Activated naive CD4-positive, alpha-beta T cell (primary cell): ENCODE measurements at regions not wholly inside any gene's neighbourhood (a gene's known extent, or its start where the extent isn't known, plus 50 kb on each side); places are given as distances from the start of the nearest gene placed in this dataset.

Source experiments
- DNase-seq, 4 experiments: peaks; one replicate each; lab custom pipeline; 2025; lab: John Stamatoyannopoulos, UW

DNA sequence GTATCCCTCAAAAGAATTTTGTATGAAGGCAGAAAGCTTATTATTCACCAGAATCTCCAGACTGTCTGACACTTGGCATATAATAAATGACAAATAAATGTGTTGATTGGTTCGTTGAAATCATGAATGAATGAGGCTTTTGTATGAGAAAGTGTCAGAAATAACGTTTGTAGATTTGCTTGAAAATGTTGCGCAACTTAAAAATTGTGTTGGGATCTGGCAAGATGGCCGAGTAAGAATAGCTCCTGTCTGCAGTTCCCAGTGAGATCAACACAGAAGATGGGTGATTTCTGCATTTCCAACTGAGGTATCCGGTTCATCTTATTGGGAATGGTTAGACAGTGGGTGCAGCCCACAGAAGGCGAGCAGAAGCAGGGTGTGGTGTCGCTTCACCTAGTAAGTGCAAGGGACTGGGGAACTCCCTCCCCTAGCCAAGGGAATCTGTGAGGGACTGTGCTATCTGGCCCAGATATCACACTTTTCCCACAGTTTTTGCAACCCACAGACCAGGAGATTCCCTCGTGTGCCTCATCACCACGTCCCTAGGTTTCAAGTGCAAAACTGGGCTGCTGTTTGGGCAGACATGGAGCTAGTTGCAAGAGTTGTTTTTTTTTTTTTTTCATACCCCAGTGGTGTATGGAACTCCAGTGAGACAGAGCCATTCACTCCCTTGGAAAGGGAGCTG, 759.0 kb downstream of the LTN1 start:
- DNase-seq: no peak

DNA sequence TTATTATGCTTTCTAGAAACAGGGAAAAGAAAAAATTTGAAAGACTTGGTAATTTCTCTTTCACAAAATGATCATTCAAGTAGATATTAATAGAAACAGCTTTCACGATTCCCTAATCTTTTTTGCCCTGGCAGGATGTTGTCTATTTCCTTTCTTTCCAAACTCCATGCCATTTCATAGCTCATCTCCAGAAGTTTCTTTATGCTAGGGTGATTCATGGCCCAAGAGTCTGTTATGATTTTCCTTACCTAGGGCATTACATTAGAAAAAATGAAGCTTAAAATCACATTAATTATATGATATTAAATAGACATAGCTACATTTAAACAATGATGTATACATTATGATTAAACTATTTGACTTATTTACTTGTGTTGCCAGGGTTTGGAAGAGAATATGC, 762.1 kb downstream of the LTN1 start:
- no peak for DNase-seq

DNA sequence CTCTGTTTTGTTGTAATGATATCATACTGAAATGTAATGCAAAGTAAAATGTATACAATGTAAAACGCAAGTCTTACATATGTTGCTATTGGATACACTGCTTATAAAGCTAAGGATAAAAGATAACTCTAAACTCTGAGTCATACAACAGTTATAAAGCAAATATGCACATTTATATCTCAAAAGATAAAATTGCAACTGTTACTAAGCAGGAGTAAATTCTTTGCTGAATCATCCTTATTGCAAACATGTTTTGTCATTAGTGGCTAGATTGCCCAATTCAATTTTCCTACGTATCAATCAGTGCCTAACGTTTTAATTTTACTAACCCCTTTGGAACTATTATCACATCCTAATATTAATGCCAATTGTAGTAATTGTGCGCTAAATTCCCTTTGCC, 762.9 kb downstream of the LTN1 start:
- DNase-seq: no peak

DNA sequence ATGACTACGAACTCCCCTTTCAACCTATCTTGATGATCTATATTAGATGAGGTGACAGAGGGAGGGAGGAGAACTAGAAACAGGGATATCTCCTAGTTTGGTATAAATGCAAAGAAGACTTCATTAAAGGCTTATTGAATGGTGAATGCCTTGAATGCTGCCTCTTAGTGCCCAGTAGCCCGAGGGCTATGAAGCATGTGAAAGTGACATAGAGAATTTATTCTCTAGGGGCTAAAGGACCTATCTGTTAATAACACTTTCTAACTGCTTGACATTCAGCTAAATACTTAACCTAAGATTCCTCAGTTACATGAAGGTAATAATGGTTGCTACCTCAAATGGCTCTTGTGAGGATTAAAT, 764.1 kb downstream of the LTN1 start:
- no peak for DNase-seq

DNA sequence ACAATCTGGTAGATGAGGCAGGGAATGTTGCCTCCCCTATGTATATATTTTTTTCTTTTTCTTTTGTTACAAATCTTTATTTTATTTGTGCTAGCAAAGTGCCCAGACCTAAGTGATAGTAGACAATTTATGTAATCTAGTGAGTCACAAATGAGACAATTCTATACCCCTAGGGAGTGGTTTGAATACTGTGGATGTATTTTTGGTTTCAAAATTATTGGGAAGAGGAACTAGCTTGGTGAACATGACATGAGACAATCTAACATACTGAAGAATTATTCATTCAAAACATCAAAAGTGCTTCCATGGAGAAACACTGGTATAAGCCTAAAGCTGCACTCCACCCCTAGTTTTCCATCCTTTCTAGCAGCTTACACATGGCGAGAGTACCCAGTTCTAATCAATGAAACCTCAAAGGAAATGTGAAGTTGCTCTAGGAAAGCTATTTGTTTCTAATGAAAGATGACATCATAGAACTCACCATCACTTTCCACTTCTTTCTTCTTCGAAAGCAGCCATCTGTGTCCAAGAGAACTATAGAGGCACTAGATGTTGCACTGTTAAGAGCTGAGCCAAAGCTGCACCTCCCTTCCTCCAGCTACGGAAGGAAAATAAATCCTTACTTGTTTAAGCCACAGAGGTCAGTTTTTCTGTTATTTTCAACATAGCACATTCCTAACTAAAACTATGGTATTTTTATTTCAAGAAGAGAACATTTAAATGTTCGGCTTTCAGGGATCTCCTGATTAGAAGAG, 764.6 kb downstream of the LTN1 start:
- no peak for DNase-seq

DNA sequence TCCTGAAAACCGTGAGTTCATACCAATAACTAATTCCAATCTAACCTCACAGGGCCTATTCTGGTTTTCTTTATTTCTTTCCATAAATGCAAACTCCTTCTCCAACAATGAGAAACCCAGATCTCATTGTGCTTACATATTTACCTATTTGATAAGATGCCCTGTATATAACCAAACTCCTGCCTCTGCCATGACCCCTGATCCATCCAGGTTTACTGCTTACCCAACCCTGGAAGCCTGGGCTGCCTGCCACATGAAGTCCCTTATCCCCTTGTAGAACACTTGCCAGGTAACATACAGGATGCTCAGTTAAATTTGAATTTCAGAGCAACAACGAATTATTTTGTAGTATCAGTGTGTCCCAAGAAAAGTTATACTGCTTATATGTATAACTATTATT, 766.1 kb downstream of the LTN1 start:
- no peak for DNase-seq

DNA sequence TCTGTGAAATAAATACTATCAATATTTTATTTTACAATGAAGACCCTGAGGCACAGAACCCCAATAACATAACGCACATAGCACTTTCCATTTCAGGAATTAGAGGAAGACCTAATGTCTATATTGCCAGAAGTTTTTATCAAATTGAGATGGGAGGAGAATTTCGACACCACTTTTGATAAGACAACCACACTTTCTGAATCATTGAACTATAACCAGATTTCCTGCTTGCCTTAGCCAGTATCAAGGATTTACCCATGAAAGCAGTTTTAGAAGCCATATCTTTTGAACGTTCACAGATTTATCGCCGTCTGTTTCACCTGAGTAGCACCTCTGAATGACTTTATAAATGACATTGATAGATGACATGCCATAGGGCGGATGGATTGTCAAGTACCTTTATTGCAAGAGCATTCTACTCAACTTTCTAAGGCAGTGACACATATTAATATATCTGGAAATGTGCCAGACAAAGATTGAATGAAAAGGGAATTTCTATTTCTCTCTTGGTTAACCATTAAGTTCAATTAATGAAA, 768.4 kb downstream of the LTN1 start:
- DNase-seq: no peak

DNA sequence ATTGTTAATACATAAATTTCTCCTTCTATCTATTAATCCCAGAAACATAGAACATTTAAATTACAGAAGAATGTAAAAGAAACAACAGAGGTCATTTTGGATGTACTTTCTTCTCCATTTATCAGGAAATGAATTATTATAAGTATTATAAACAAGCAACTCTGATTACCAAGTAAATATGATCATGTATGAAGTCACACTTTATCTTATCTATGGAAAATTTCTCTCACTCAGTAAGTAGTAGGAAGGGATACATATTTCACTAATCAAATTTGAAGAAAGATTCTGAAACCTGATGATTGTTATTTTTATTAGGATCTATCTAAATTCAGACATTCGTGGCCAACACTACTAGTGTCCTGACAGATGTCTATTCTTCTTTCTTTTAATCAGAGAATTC, 770.7 kb downstream of the LTN1 start:
- no peak for DNase-seq

DNA sequence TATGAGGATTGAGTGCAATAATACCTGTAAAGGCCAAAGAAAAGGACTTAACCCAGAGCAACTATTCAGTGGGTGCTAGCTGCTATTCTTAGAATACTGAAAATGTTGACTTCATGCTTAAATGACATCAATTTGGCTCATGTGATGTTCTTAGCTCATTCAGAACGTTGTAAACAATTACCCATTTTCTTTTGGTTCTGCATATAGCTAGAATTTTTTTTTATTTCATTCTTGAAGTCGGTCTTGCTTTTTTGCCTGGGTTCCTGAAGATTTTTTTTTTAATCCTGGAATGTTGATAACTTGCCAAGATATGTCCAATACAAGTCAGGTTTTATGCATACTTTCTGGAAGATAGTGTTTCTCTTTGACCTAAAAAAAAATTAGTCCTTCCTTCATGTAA, 772.0 kb downstream of the LTN1 start:
- DNase-seq: no peak

DNA sequence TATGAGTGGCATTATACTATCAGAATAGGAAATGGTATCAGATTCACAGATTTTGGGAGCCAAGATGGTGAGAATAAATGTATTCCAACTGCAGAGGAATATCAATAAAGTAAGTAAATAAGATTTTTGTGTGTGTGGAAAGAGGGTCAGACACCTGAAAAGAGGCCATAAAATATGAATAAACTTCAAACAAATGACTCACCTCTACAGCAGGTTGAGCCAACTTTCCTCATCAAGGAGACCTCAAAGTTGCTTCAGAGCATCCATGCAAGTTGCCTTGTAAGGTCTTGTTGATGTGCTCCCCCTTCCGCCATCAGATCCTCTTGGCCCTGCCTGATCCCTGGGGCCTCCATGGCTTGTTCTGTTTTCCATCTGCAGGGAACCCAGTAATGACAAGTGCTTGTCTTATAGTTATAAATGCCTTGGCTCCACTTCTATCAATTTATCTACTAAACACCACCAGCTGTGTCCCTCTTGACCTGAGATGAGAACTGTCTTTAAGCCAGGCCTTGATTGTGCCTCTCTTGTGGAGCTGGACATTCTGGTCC, 775.6 kb downstream of the LTN1 start:
- DNase-seq: no peak

DNA sequence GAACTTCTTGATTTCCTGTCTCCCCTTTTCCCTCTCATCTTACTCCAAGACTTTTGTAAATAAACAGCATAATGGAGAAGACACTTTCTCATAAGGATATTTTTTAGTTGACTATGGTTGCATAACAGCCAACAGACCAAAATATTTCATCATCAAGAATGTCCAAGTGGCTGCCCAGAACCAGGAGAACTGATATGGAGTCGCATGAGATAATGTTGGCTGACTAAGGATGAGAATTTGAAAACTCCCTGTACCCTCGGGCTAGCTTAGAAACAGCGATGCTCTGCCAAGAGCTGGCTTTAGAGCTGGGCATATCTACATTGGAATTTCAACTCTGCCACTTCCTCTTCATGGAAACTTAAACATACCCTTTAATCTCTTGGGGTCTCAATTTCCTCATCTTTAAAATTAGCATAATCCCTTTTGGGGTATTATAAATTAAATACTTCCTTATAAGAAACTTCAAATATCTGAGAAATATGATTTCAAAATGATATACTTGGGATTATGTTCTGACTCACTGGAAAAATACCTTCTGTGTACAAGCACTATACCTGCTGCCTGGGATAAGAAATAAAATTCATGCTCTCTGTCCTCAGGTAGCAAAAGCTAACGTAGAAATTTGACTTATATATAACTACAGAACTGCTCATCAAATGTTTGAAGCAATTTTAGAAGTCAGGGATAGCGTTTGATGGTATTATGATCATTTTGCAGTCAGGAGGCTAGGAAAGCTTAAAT, 777.3 kb downstream of the LTN1 start:
- no peak for DNase-seq

DNA sequence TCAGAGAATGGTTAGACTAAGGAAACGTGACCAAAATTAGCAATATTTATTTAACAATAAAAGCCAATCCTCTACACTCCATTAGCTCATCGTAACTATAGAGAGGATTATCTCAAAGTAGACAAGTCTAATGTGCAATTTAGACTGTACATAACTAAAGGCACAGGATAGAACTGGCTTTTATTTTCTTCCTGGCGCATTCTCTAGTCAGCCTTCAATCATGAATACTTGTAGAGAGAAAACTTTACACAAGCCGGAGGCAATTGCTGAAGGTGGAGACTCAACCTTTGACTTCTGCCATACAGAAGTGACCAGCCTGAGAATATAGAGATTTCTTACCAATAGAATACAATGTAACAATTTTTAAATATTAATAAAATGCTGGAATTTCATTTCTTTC, 777.9 kb downstream of the LTN1 start:
- no peak for DNase-seq

DNA sequence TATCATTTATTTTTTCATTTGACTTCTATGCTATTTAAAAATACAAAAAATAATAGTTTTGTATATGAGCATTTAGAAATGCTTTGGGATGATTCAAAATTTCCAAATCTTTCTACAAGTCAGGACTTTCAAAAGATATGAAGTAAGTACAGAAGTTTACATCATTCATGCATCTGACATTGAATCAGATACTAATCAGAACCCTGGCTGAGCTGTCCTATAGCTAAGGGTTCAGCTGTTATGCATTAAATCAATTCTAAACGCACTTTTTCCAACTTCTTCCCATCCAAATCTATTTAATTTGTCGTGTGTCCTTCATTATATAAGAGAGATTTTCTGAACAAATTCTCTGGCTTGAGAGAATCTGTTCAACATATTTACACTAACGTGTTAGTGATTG, 779.4 kb downstream of the LTN1 start:
- no peak for DNase-seq

DNA sequence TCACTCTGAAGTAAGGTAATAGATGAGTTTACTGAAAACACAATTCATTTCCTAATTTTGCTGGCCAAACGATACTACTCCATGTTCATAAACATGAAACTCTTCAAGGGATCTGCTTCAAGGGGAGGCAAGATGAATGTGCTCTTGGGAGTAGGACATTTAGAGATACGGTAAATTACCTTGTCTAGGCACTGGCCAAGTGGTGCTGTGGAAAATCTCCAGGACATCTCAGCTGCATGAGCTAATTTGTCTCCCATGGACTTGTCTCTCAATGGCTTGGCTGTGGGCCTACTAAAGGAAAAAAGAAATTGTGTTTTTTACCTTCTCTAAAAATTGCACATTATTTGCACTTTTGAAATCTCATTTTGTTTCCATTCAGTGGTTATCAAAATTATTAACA, 780.6 kb downstream of the LTN1 start:
- DNase-seq: no peak

DNA sequence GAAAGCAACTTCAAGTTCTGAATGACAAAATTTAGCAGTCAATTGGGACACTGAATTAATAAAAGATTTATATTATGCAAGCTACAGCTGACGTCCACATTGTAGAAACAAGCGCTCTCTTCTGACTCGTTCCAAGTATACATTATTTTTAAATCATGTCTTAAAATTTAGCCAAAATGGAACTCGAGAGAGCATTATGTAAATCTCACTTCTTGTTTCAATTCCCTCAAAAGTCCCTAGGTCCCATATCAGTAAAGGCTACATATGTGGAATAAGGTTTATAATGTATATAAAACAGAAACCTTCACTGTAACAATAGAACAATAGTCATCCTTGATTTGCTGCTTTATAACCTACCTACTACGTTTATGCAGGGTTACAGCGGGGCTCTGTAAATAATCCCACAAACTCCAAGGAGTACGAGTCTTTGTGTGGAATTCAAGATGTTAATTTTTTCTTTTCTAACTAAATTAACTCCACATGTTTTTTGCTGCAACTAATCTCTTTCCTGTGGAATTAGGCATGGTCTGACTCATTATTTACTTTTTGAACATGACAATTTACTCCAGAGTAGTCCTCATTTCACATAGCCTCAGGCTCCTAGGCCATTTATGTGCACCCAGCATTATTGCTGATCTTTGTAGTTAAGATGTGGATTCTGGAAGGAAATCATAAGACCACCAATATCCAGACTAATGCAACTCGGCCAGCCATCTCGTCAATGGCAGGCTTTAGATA, 785.1 kb downstream of the LTN1 start:
- DNase-seq: no peak

DNA sequence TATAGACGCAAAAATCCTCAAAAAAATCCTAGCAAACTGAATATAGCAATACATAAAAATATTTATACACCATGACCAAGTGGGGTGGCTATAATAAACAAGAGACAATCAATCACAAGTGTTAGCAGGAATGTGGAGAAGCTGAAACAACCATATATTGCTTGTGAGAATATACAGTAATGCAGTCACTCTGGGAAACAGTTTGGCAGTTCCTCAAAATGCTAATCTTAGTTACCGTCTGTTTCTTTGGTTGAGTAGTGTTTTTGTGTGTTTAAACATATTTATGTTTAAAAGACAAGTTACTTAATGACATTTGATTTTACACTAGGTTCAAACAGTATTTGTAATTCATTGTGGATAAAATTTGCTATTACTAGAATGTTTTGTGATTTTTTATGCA, 792.0 kb downstream of the LTN1 start:
- DNase-seq: no peak

DNA sequence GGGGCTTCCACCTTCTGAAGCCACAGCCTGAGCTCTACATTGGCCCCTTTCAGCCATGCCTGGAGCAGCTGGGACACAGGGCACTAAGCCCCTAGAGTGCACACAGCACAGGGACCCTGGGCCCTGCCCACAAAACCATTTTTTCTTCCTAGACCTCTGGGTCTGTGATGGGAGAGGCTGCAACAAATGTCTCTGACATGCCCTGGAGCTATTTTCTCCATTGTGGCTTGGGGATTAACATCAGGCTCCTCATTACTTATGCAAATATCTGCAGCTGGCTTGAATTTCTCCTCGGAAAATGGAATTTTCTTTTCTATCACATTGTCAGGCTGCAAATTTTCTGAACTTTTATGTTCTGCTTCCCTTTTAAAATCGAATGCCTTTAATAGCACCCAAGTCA, 795.7 kb downstream of the LTN1 start:
- no peak for DNase-seq

DNA sequence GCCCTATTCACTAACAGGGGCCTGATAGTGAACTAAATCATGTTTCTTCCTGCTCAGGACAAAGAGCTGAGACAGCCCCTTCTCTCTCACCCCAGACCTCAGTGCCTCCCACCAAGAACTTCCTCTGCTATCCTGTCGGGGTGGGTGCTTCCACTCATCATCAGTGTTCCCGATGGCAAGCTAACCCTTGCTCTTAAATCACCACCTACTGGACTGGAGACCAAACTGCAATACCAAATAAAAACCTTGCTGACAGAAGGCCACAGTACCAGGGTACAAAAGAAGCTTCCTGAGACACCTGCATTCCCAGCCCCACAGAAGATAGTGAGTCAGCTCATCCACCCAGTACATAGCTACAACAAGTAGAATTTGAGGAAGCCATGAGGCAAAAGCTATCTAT, 799.5 kb downstream of the LTN1 start:
- DNase-seq: no peak

DNA sequence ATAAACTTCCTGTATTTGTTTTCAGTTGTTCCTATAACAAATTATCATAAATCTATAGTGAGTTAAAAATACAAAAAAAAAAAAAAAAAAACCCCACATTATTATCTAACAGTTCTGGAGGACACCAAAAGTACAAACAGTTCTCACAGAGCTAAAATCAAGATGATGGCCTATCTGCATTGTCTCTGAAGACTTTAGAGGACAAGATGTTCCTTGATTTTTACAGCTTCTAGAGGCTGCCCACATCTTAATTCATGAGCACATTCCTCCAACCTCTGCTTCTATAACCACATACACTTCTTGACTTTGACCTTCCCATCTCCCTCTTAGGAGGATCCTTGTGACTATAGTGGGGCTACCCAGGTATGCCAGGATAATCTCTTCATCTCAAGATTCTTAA, 806.1 kb downstream of the LTN1 start:
- no peak for DNase-seq

DNA sequence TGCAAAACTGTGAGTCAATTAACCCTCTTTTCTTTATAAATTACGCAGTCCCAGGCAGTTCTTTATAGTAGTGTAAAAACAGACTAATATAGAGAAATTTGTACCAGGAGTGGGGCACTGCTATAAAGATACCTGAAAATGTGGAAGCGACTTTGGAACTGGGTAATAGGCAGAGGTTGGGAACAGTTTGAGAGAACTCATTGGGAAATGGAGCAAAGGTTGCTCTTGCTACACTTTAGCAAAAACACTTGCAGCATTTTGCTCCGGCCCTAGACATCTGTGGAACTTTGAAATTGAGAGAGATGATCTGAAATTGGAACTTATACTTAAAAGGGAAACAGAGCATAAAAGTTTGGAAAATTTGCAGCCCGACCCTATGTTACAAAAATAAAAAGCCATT, 810.9 kb downstream of the LTN1 start:
- no peak for DNase-seq

DNA sequence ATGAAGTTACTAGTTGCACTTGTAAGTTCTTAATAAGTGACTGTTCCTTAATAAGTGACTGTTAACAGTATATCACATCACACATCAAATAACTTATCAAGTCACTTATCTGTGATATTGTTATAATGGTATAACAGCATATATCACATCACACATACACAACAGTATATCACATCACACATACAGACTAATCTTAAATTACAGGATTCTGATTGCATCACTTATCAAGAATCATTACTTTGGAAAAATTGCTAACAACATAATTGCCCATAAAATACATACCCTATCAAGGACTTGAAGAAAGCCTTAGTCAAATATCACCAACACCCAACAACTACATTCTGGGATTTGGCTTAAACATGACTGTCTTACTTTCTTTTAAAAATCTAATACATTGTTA, 813.5 kb downstream of the LTN1 start:
- no peak for DNase-seq

DNA sequence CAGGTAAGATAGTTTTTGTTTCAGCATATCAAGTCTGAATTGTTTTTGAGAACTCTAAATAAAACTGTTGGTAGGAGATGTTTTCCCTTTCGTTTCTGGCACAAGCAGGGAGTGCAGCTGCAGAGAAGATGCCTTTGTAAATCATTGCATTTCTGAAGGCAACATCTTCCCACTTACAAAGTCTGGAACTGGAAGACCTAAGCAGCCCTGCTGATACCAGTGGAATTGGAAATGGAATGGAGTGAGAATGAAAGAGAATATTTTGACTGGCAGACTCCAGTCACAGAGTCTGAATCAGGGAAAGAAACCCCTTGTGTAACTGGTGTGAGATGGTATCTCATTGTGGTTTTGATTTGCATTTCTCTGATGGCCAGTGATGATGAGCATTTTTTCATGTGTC, 815.6 kb downstream of the LTN1 start:
- DNase-seq: no peak
